H1 (cell line): ENCODE measurements at regions not wholly inside any gene's neighbourhood (a gene's known extent, or its start where the extent isn't known, plus 50 kb on each side); places are given as distances from the start of the nearest gene placed in this dataset.

Experiments used
- BACH1 ChIP-seq: IDR thresholded peaks from 2 replicates; pipeline ENCODE4 v1.6.1; 2012; ENCODE audit warnings: low read length, improper control_type of control experiment
- GTF2F1 ChIP-seq: IDR thresholded peaks from 2 replicates; pipeline ENCODE4 v1.6.1; 2012; ENCODE audit warnings: low read depth, low read length, improper control_type of control experiment, borderline replicate concordance
- YY1 ChIP-seq: IDR thresholded peaks from 2 replicates; pipeline ENCODE4 v1.6.1; 2011; ENCODE audit warnings: low read depth, mild to moderate bottlenecking, low read length
- ZNF274 ChIP-seq: IDR thresholded peaks from 2 replicates; pipeline ENCODE4 v1.7.0; 2012; ENCODE audit warnings: low read length, borderline replicate concordance; ENCODE audit errors: extremely low read depth

- TF ChIP-seq YY1, result no peak
- TF ChIP-seq GTF2F1, result no peak
- no peak for TF ChIP-seq ZNF274
- TF ChIP-seq BACH1, result no peak
These were observed 162.7 kb upstream of the HDAC4 start (continued) for GRCh38 chr2:239563561-239563960.
